ENCODE measurements at regions not wholly inside any gene's neighbourhood (a gene's known extent, or its start where the extent isn't known, plus 50 kb on each side); places are given as distances from the start of the nearest gene placed in this dataset.

- TF ChIP-seq CTCF (IDR thresholded peaks at IDR 0.05) (no peak), POLR2A (IDR thresholded peaks at IDR 0.05) (no peak)
Measured at GRCh38 chr4:16297003-16297402, 70.7 kb upstream of the TAPT1 start.
